HCT116 (cell line): ENCODE measurements at regions not wholly inside any gene's neighbourhood (a gene's known extent, or its start where the extent isn't known, plus 50 kb on each side); places are given as distances from the start of the nearest gene placed in this dataset.

Source experiments
- ATAC-seq: fragments of 200-7000 bp; cut with Tn5 transposase; 2 replicates; pipeline ENCODE4 v1.9.1; 2020; ENCODE audit warnings: mild to moderate bottlenecking, moderate library complexity
- BruUV-seq: library from RNA; stranded (reverse); fragments of 400-500 nt; replicated peaks from 2 replicates; lab custom pipeline; 2021; lab: Mats Ljungman, UMichigan
- CTCF ChIA-PET: fragments of 300-600 bp; sonication (Branson Sonifier 250); formaldehyde crosslinking; loops from one replicate; lab custom pipeline; 2021; ENCODE audit warnings: antibody characterized with exemption; lab: Charles Lee
- POLR2A ChIA-PET: fragments of 300-600, 350-600 bp; sonication (Branson Sonifier 250); formaldehyde crosslinking; loops from one replicate; lab custom pipeline; 2021; ENCODE audit warnings: antibody characterized with exemption; lab: Charles Lee
- RAD21 ChIA-PET, 2 experiments: fragments of 300-600 bp; sonication (Branson Sonifier 250); formaldehyde crosslinking; loops; one replicate each; lab custom pipeline; 2023; ENCODE audit warnings: low total read pairs in 2 of 2; ENCODE audit not compliant: uncharacterized antibody in 2 of 2, unreplicated experiment in 2 of 2, low non-redundant PET in 1 of 2; lab: Charles Lee
- DNase-seq: peaks from one replicate; pipeline ENCODE4 v3.0.0-alpha.2; 2010; ENCODE audit warnings: low read depth, low spot score
- H2AFZ ChIP-seq: fragments of 200-600 bp; shearing (Covaris generic), sonication (generic); 2 replicates; pipeline ENCODE4 v1.6.1; 2017; ENCODE audit warnings: low read depth, mixed run types, mixed read lengths, antibody characterized with exemption, low read length; ENCODE audit not compliant: poor library complexity, severe bottlenecking
- H3K27ac ChIP-seq: 2 replicates; pipeline ENCODE4 v1.5.1; 2012; ENCODE audit warnings: low read depth, low read length
- H3K27me3 ChIP-seq: fragments of 200-600 bp; sonication (generic); 2 replicates; pipeline ENCODE4 v1.6.1; 2016; ENCODE audit warnings: mixed run types, low read length, mixed read lengths; ENCODE audit not compliant: insufficient read depth
- H3K36me3 ChIP-seq, 2 experiments: fragments of 200-500 bp in 1 of 2; fragments of 200-600 bp in 1 of 2; sonication (Bioruptor generic) in 1 of 2; sonication (generic) in 1 of 2; 2 replicates each; pipeline versions ENCODE4 v1.5.1 to v1.6.1; 2014 to 2016; ENCODE audit warnings: low read length in 2 of 2, inconsistent platforms in 1 of 2, mixed read lengths in 1 of 2, mixed run types in 1 of 2; ENCODE audit not compliant: insufficient read depth in 2 of 2, control insufficient read depth in 1 of 2
- H3K4me1 ChIP-seq, 2 experiments: fragments of 200-600 bp in 1 of 2; sonication (generic) in 1 of 2; 2 replicates each; pipeline versions ENCODE4 v1.5.1 to v1.6.1; 2012 to 2017; ENCODE audit warnings: low read length in 2 of 2, inconsistent platforms in 1 of 2, mild to moderate bottlenecking in 1 of 2, mixed read lengths in 1 of 2, mixed run types in 1 of 2, moderate library complexity in 1 of 2; ENCODE audit not compliant: insufficient read depth in 2 of 2, control insufficient read depth in 1 of 2
- H3K4me2 ChIP-seq: fragments of 200-600 bp; sonication (generic); 2 replicates; pipeline ENCODE4 v1.6.1; 2017; ENCODE audit warnings: mixed run types, low read length, mixed read lengths
- H3K4me3 ChIP-seq, 2 experiments: fragments of 200-600 bp in 1 of 2; sonication (generic) in 1 of 2; replicated peaks in 1 of 2; 2 replicates each; pipeline ENCODE4 v1.5.1; 2011 to 2016; ENCODE audit warnings: low read length in 2 of 2, control low read depth in 1 of 2, low read depth in 1 of 2, mild to moderate bottlenecking in 1 of 2, mixed read lengths in 1 of 2, mixed run types in 1 of 2
- H3K79me2 ChIP-seq: fragments of 200-600 bp; sonication (generic); 2 replicates; pipeline ENCODE4 v1.6.1; 2017; ENCODE audit warnings: mild to moderate bottlenecking, mixed run types, low read length, moderate library complexity, mixed read lengths; ENCODE audit not compliant: insufficient read depth
- H3K9ac ChIP-seq: fragments of 200-600 bp; sonication (generic); 2 replicates; pipeline ENCODE4 v1.6.1; 2016; ENCODE audit warnings: low read length, mixed read lengths
- H3K9me2 ChIP-seq: fragments of 200-600 bp; sonication (generic), shearing (Covaris generic); 2 replicates; pipeline ENCODE4 v1.6.1; 2017; ENCODE audit warnings: mixed run types, mild to moderate bottlenecking, moderate library complexity; ENCODE audit not compliant: insufficient read depth
- H3K9me3 ChIP-seq, 2 experiments: fragments of 200-500 bp in 1 of 2; fragments of 200-600 bp in 1 of 2; sonication (Bioruptor generic) in 1 of 2; sonication (generic) in 1 of 2; 2 replicates each; pipeline ENCODE4 v1.6.1; 2014 to 2017; ENCODE audit warnings: low read length in 2 of 2, mixed read lengths in 2 of 2, inconsistent platforms in 1 of 2, low read depth in 1 of 2, mild to moderate bottlenecking in 1 of 2, mixed run types in 1 of 2, moderate library complexity in 1 of 2; ENCODE audit not compliant: control insufficient read depth in 1 of 2, insufficient read depth in 1 of 2
- H4K20me1 ChIP-seq: fragments of 200-600 bp; sonication (generic), shearing (Covaris generic); 2 replicates; pipeline ENCODE4 v1.6.1; 2017; ENCODE audit warnings: mixed run types, mild to moderate bottlenecking, moderate library complexity; ENCODE audit not compliant: insufficient read depth
- ELF1 ChIP-seq: IDR thresholded peaks from 2 replicates; pipeline ENCODE4 v1.6.1; 2012; ENCODE audit warnings: low read depth, borderline replicate concordance
- EZH2phosphoT487 ChIP-seq: fragments of 200-600 bp; IDR thresholded peaks from 2 replicates; pipeline ENCODE4 v1.6.1; 2018; ENCODE audit warnings: antibody characterized with exemption, borderline replicate concordance
- FOSL1 ChIP-seq: IDR thresholded peaks from 2 replicates; pipeline ENCODE4 v1.6.1; 2012; ENCODE audit warnings: low read depth
- POLR2A ChIP-seq: IDR thresholded peaks from 2 replicates; pipeline ENCODE4 v1.7.0; 2011; ENCODE audit warnings: borderline replicate concordance; ENCODE audit not compliant: insufficient read depth, insufficient read length; ENCODE audit errors: extremely low read depth
- POLR2AphosphoS5 ChIP-seq: IDR thresholded peaks from 2 replicates; pipeline ENCODE4 v1.6.1; 2011; ENCODE audit warnings: mild to moderate bottlenecking, low read depth, low read length, moderate library complexity
- RAD21 ChIP-seq: IDR thresholded peaks from 2 replicates; pipeline ENCODE4 v1.6.1; 2012; ENCODE audit warnings: low read depth, mild to moderate bottlenecking
- SIN3A ChIP-seq: IDR thresholded peaks from 2 replicates; pipeline ENCODE4 v1.6.1; 2012; ENCODE audit warnings: low read depth
- SP1 ChIP-seq: IDR thresholded peaks from 2 replicates; pipeline ENCODE4 v1.6.1; 2012; ENCODE audit warnings: low read depth
- YY1 ChIP-seq: IDR thresholded peaks from 2 replicates; pipeline ENCODE4 v1.6.1; 2011; ENCODE audit warnings: low read length, low read depth, moderate library complexity, mild to moderate bottlenecking; ENCODE audit not compliant: insufficient replicate concordance; ENCODE audit errors: extremely low read depth
- ZNF274 ChIP-seq: fragments of 200-500 bp; sonication (Bioruptor generic); IDR thresholded peaks from 2 replicates; pipeline ENCODE4 v1.6.1; 2014; ENCODE audit warnings: mild to moderate bottlenecking, low read depth, low read length, inconsistent platforms
- intact Hi-C: fragments of 100-400 bp; cut with micrococcal nuclease; formaldehyde crosslinking; loops from 2 replicates; pipeline ENCODE4 v1.10.0; 2022
- TF ChIP-seq, protein P1 (sequence below): IDR thresholded peaks from 2 replicates; pipeline ENCODE4 v1.6.1; 2011; ENCODE audit warnings: mild to moderate bottlenecking, low read length, moderate library complexity; ENCODE audit not compliant: insufficient replicate concordance; ENCODE audit errors: extremely low read depth
- TF ChIP-seq, protein P2 (sequence below): IDR thresholded peaks from 2 replicates; pipeline ENCODE4 v1.6.1; 2012
- TF ChIP-seq, protein P3 (sequence below), 3 experiments: fragments of 200-600 bp in 1 of 3; sonication (generic) in 1 of 3; IDR thresholded peaks in 2 of 3; conservative IDR thresholded peaks in 1 of 3; 2 replicates each; pipeline ENCODE4 v1.5.1; 2012 to 2017; ENCODE audit warnings: low read depth in 2 of 3, low read length in 2 of 3, antibody characterized with exemption in 1 of 3, borderline replicate concordance in 1 of 3, control low read depth in 1 of 3, mild to moderate bottlenecking in 1 of 3, mixed read lengths in 1 of 3, mixed run types in 1 of 3, moderate library complexity in 1 of 3; ENCODE audit not compliant: insufficient read depth in 1 of 3
- TF ChIP-seq, protein P4 (sequence below): IDR thresholded peaks from 2 replicates; pipeline ENCODE4 v1.6.1; 2012; ENCODE audit warnings: low read depth

DNA sequence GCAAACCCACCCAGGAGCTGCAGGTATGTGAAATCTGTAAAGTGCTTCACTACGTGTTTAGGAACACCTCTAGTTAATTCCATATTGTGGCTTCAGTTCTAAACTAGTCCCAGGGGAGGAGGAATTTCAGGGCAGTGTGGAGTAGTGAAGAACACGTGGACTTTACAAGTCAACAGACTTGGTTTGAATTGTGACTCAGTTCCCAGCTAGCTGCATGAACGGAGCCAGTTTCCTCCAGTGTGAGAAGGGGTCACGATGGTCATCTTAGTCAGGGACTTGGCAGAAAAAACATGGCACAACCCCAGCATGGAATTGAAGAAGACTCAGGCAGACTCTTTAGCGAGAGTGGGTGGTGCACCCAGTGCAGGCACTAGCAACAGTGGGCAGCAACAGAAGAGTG is 175.7 kb upstream of the UBL3 start (continued):
- no peak for TF ChIP-seq POLR2AphosphoS5
- TF ChIP-seq POLR2A, result no peak
- no peak for TF ChIP-seq EZH2phosphoT487
- no peak for TF ChIP-seq SIN3A
- TF ChIP-seq, protein P1, sequence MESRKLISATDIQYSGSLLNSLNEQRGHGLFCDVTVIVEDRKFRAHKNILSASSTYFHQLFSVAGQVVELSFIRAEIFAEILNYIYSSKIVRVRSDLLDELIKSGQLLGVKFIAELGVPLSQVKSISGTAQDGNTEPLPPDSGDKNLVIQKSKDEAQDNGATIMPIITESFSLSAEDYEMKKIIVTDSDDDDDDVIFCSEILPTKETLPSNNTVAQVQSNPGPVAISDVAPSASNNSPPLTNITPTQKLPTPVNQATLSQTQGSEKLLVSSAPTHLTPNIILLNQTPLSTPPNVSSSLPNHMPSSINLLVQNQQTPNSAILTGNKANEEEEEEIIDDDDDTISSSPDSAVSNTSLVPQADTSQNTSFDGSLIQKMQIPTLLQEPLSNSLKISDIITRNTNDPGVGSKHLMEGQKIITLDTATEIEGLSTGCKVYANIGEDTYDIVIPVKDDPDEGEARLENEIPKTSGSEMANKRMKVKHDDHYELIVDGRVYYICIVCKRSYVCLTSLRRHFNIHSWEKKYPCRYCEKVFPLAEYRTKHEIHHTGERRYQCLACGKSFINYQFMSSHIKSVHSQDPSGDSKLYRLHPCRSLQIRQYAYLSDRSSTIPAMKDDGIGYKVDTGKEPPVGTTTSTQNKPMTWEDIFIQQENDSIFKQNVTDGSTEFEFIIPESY, result no peak
- TF ChIP-seq, protein P2, sequence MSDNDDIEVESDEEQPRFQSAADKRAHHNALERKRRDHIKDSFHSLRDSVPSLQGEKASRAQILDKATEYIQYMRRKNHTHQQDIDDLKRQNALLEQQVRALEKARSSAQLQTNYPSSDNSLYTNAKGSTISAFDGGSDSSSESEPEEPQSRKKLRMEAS, result no peak
- no peak for TF ChIP-seq ELF1
- no peak for TF ChIP-seq RAD21
- no peak for TF ChIP-seq FOSL1
- TF ChIP-seq, protein P3, sequence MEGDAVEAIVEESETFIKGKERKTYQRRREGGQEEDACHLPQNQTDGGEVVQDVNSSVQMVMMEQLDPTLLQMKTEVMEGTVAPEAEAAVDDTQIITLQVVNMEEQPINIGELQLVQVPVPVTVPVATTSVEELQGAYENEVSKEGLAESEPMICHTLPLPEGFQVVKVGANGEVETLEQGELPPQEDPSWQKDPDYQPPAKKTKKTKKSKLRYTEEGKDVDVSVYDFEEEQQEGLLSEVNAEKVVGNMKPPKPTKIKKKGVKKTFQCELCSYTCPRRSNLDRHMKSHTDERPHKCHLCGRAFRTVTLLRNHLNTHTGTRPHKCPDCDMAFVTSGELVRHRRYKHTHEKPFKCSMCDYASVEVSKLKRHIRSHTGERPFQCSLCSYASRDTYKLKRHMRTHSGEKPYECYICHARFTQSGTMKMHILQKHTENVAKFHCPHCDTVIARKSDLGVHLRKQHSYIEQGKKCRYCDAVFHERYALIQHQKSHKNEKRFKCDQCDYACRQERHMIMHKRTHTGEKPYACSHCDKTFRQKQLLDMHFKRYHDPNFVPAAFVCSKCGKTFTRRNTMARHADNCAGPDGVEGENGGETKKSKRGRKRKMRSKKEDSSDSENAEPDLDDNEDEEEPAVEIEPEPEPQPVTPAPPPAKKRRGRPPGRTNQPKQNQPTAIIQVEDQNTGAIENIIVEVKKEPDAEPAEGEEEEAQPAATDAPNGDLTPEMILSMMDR (IDR thresholded peaks at IDR 0.05 in 2 of 3, conservative IDR thresholded peaks at IDR 0.05 in 1 of 3; ENCODE audit: borderline replicate concordance in 1 of 3, insufficient read depth in 1 of 3, low read depth in 2 of 3, low read length in 2 of 3), result no peak
- no peak for TF ChIP-seq SP1

DNA sequence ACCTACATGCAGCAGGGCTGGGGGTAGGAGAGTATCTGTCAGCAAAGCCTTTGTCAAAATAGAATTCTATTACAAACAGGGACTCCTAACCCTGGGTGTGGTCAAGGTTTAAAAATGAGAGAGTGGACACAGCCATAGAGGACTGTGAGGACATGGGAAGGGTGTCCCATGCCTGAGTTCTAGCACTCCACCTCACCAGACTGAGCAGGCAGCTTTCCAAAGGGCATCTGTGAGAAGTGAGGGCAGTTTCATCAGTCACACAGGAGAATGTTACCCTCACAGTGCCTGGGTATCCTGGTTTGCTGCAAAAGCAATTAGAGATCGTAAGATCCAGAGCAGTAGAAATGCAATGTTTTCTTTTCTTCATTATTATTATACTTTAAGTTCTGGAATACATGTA is 174.9 kb upstream of the UBL3 start:
- Histone ChIP-seq H3K9me2 (no peaks in the 10 kb centered on the region), H3K4me1 (no peaks in the 10 kb centered on the region), H3K27ac (no peak overlapping the region), H2AFZ (no peak overlapping the region), H3K9ac (no peak overlapping the region), H3K36me3 (no peaks in the 10 kb centered on the region), H3K4me2 (no peak overlapping the region), H3K4me3 (no peak overlapping the region), H3K79me2 (no peaks in the 10 kb centered on the region), H3K27me3 (no peaks in the 10 kb centered on the region), H3K9me3 (no peaks in the 10 kb centered on the region), H4K20me1 (no peaks in the 10 kb centered on the region)
- RAD21 ChIA-PET, result no interaction called here
- intact Hi-C loops, result no loop called here
- POLR2A ChIA-PET, result no interaction called here
- DNase-seq (no peak), ATAC-seq (no peak)
- CTCF ChIA-PET, result no interaction called here
- BruUV-seq, result no TSS peak
- TF ChIP-seq YY1 (no peak), ZNF274 (no peak), RAD21 (no peak)
- TF ChIP-seq, protein P1, result no peak
- TF ChIP-seq, protein P4, sequence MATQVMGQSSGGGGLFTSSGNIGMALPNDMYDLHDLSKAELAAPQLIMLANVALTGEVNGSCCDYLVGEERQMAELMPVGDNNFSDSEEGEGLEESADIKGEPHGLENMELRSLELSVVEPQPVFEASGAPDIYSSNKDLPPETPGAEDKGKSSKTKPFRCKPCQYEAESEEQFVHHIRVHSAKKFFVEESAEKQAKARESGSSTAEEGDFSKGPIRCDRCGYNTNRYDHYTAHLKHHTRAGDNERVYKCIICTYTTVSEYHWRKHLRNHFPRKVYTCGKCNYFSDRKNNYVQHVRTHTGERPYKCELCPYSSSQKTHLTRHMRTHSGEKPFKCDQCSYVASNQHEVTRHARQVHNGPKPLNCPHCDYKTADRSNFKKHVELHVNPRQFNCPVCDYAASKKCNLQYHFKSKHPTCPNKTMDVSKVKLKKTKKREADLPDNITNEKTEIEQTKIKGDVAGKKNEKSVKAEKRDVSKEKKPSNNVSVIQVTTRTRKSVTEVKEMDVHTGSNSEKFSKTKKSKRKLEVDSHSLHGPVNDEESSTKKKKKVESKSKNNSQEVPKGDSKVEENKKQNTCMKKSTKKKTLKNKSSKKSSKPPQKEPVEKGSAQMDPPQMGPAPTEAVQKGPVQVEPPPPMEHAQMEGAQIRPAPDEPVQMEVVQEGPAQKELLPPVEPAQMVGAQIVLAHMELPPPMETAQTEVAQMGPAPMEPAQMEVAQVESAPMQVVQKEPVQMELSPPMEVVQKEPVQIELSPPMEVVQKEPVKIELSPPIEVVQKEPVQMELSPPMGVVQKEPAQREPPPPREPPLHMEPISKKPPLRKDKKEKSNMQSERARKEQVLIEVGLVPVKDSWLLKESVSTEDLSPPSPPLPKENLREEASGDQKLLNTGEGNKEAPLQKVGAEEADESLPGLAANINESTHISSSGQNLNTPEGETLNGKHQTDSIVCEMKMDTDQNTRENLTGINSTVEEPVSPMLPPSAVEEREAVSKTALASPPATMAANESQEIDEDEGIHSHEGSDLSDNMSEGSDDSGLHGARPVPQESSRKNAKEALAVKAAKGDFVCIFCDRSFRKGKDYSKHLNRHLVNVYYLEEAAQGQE, result no peak
